ENCODE measurements at regions not wholly inside any gene's neighbourhood (a gene's known extent, or its start where the extent isn't known, plus 50 kb on each side); places are given as distances from the start of the nearest gene placed in this dataset.

DNA sequence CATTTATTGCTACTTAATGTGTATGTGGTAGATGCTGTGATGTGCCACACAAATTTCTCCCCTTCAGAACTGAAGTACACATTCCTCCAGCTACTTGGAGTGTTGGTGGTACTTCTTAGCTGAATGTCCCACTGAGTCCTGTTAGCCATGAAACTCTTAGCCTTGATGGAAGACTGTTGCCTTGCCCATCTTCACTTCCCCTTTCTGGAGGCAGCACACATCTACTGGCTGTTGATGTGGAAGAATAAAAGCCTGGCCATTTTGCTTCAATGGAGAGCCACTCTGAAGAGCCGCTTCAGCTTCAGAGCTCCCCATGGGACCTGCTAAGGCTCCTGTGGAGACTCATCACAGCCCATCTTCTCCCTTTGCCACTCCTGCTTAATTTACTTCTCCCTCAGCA, 157.7 kb upstream of the PITX2 start:
- no peak for DNase-seq

DNA sequence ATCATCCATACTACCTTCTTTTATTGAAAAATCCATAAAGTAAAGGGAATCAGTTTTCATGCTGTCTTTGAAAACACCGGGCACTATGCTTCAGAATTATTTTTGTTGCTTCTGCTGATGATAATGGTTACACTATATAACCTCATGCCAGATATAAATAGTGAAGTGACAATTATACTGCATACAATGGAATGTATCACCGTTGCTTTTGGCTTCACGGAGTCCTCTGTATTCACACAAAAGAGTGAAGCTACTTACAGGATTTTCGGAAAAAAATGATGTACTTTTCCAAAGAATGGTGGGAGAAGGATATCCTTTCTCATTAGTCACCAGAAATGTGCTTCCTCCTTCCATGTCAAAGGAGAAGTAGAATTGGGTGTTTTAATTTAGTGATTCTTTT, 159.1 kb upstream of the PITX2 start:
- DNase-seq, result no peak

DNA sequence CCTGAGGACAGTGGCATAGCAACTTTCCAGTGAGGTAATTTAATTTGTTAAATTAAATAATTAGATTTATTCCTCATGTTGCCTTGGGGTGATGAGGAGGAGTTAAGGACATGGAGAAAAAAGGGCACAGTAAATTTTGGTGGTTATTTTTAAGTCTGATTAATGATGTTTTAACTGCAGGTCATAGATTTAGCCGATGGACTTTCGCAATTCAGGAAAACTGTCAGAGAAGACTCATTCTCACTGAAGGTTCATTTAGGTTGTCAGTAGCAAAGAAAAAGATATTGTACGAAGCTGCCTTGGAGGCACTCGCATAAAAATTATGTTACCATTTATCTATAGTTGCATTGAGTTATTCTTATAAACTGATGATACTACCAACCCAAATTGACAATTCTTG, 164.2 kb upstream of the PITX2 start:
- DNase-seq, result no peak

DNA sequence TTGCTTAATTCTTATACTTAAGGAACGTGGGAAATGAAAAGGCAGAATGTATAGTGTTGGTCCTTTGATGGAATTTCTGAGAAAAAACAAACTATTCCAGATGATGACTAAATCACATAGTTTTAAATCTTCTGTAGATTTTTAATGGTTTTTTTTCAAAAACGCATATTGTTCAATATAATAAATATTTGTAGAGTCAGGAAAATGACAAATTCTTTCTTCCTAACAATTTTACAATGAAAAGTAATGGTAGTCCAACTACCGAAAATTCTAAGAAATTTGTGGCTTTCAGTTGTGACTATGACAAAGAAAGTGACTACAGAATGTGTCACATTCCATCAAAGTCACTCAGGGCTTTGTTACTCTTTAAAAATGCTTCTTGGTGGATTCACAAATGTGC, 164.8 kb upstream of the PITX2 start:
- DNase-seq, result no peak

DNA sequence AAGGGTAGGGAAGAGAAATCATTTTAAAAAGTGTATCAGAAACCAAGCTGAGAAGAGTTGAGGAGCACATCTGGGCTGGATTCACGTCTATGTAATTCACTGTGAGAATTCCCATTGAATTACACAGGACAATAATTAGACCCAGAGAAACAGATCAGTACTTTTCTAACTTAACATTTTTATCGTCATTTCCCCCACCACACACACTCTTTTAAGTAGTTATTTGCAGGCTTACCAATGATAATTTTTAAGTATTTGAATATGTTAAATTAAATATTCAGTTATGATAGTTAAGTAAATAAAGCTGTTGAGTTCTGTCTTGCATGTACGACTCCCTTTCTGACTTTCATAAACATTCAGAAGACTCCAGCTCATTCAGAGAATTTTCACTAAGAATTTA, 165.4 kb upstream of the PITX2 start:
- DNase-seq, result no peak

DNA sequence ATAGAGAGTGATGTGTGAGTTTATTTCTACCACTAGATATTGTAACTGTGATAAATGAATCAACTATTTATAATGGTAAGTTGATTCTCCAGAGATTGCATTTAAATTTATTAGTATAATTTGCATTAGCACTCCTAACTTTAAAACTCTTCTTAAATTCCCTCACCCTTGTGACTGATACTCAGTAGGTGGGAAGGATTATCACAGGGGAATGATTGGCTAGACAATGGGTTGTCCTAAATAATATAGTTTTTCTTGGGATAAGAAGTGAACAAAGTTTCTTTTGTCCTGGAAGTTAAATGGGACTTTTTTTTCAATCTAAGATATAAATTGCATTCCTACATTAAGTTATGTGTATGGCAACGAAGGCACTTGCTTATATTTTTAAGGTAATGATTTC, 169.2 kb upstream of the PITX2 start:
- DNase-seq, result no peak

DNA sequence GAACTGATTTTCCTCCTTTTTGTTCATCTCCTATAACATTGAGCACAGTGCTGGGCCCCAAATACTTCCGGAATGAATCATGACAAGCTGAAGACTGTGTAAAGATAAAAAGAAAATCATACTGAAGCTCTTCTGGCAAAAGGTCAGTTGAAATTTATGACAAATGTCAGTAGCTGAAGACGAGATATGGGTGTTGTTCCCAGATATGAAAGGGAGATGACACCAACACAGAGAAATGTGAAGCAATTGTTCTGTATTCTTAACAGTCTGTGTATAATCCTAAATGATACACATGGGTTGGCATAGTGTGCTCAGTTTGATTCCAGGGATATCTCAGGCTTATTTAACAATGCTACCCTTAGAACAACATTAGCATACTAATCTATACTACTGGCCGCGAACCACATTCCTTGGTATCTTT, 170.5 kb upstream of the PITX2 start:
- no peak for DNase-seq

DNA sequence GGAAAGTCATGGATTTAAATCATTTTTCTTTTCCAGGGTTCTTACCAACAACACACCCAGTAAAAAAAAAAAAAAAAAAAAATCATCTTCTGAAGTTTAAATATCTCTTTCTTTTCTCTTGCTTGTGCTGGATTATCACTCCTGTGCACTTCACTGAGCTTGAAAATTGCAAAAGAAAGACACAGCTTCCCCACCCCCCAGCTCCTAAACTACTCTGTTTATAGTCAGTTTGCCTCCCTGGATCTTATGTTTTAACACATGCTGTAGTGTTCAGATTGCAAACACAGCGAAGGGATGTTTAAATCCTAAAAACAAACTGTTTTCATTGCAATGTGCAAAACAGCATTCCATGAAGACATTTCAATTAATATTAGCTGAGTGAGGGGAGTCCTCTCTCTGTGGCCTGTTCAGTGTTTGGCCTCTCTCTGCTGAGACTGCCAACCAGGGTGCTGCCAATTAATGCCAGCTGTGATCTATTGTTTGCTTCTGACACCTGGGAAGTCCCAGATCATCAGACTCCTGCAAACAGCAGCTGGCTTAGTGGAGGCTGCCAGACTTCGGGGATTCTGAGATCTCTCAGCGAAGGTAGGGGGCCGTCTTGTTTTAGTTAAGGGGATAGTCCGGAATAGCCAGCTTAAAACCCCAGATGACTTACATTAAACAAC, 171.1 kb upstream of the PITX2 start:
- no peak for DNase-seq

DNA sequence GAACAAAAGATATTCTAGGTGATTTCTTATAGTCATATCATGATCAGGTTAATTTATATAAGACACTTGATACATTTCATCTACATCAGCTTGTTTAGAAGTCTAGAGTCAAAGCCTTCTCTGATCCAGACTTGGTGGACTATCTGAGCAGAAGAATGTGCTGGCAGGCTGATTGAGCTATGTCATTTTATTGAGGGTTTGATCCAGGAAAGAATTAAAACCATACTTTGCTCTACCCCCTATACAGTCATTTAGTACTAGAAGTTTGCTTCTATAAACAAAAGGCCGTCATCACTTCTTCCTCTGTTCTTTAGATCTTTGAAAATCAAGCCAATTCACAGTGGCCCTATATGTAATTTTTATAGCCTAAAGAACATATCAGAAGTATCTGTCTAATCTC, 173.1 kb upstream of the PITX2 start:
- DNase-seq, result no peak

DNA sequence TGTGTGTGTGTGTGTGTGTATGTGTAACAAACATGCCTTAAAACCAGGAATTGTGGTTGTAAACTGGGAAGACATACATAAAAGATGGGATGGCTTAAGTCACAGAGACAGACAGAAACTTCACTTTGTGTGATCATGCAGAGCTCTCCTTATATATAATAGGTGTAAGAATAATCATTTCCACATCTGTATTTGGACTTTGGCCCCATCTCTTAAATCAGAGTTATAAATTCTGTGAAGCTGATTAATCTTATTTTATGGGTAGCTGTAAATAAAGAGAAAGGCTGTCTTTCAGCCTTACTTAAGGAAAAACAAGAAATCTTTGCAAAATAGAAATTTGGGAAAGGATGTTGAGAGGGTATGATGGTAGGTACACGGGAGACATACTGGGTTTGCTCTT, 174.6 kb upstream of the PITX2 start:
- no peak for DNase-seq

DNA sequence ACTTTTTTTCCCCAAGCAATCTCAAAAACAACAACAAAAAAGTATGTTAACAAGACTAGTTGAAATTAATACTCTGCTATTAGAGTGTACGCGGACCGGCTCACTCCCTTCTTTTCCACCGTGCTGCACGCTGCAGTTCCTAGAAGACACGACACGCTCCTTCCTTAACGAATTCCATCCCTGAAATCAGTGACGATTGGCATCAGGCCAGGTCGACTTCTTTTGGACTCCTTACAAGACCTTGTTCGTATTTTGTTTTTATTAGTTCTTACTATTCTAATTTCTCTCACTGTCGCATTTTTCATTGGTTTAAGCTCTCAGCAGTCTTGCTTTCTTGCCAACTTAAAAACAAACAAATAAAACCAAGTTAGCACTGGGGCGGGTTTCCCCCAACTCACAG, 175.8 kb upstream of the PITX2 start:
- DNase-seq, result no peak

DNA sequence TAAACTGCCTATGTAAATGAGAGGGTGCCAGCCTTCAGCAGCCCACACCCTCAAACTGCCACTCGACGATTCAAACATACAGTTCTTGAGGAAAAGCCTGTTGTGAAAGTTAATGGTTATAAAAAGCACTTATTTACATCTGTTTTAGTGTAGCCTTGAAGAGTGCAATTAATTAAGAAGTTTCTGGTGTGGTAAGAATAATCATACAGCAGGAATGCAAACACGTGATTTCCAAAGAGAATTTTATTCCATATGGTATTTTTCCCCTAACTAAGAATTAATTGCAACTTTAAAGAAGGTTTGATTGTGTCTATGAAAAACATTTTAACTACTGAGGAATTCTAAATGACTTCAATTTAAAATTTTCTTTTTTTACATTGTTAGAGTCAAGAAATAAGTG, 176.3 kb upstream of the PITX2 start:
- no peak for DNase-seq

DNA sequence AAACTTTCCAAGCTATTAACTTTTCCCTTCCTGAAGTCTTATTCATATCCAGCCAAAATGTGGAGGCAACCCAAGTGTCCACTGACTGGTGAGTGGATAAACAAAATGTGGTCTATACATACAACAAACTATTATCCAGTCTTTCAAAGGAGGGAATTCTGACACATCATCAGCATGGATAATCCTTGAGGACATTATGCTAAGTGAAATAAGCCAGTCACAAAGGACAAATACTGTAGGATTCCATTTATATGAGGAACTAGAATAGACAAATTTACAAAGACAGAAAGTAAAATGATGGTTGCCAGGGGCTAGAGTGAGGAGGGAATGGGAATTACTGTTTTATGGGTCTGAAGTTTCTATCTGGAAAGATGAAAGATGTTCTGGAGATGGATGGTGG, 178.7 kb upstream of the PITX2 start:
- DNase-seq, result no peak

DNA sequence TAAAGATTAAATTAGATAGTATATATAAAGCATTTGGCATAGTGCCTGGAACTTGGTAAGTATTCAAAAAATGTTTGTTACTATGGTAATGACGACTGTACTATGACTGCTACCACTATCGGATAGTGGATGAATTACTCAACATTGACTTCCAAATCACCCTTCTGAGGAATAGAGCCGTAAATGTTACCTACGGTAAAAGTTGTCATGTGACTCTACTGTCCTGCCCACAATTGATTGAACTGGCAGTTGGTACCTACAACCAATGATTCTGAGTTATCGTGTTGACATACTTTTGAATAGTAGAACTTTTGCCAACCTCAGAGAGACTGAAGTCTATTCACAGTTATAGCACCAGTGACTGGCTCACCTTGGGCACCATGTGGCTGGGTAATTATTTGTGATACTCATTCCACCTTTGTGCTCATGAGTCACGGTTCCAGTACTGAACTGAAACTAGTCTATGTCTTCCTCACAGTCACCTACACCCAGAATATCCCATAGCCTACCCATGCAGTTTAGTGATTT, 185.5 kb upstream of the PITX2 start:
- DNase-seq, result no peak

DNA sequence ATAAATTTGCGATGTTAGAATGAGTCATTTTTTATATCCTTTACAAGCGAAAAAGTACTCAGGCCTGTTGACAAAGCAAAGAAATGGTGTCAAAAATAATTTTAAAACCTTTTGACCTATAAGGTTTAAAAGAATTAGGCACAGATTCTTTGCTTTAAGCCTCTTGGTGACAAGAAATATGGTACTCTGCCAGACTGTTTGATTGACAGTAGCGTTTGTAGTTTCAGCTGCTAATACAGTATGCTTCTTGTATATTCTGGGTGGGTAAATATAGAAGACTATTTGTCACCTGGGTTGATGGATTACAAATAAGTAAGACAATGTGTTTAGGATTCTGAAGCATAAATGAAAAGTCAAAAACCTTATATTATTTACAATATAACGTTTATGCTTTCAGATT, 193.1 kb upstream of the PITX2 start:
- DNase-seq, result no peak

DNA sequence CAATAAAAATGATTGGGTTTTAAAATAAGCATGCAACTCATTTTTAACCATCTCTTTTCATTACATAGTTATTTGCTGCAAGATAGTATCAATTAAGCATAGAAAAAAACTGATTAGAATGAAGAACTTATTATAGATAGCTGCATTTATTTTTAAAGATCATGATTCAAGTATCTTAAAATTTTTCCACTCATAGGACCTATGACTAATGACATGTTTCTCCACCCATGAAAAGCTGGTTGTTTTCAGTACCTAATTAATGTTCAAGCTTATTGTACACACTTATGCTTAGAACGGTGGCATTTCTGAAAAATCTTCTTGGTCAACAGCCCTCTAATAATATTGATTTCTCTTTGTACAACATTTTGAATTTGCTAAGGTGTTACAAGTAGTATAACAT, 193.5 kb upstream of the PITX2 start:
- DNase-seq, result no peak

DNA sequence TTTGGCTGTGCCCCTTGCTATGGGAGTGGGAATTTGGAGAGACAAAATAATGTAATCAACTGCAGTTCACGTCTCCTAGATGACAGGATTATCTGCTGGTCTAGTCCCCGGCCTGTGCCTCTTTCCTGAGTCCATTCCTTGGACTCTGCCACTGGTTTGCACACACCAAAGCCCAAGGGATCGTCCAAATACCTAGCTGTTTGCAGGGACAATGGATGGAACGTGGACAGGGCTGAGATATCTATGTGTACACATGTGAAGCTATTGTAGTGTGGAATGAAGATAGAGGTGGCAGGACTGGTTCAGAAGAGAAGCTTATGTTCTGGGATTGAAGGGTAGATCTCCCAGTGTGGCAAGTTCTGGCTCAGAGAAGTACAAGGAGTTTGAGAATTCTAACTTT, 198.3 kb upstream of the PITX2 start:
- DNase-seq, result no peak

DNA sequence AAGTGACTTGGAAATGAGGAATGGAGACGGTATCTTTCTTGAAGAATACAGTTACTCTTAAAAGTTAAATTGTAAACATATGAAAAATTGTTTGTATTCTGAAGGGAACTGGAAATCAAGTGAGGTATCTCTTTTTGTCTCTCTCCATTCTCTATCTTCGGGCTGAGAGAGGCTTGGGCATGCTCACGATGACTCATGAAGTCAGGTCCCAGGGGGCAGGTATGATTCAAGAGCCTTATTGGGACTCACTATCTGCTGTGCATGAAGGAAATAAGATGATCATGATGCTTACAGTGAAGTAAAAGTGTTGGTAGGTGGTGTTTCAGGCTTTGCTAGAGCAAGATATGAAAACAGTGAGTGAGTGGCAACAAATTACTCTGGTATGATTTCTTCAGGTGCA, 200.4 kb upstream of the PITX2 start:
- DNase-seq, result no peak

DNA sequence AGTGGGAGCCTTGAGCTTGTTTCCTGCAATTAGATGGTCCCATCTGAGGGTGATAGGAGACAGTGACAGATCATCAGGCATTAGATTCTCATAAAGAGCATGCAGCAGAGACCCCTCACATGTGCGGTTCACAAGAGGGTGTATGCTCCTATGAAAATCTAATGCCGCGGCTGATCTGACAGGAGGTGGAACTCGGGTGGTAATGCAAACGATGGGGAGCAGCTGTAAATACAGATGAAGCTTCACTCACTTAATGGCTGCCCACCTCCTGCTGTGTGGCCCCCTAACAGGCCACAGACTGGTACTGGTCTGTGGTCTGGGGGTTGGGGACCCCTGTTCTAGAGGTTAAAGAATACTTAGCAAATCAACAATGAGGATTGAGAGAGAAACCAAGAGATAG, 201.5 kb upstream of the PITX2 start:
- no peak for DNase-seq

DNA sequence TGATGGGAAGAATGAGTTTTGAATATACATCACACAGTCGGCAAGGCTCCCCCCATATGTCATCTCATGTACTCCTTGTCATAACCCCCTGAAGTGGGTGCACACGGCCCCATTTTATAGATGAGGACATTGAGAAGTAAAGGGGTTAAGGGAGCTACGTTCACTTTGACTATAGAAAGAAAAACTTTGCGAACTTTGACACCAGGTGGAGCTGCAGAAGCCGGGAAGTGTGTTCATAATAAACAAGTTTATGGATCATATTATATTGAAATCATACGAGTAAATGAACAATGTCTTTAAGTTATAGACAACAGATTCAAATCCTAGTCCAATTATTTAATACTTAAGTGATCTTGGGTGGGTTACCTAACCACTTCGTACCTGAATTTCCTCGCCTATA, 203.8 kb upstream of the PITX2 start:
- DNase-seq, result no peak

DNA sequence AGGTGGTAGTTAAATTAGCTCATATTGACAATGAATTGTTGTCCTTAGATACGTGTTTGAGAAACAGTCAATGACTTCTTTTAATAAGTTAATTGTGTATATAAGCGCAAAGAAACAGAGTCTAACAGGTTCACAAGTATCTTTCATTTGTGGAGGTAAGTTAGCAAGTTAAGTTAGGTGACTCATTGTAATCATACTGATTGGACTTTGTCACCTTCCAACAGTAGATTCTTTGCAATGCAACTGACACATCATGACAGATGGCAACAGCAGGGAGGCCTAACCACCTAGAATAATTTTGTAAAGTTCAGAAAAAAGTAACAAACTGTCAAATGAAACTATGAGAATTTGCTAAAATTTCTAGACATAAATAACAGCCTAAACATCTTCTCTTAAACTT, 207.6 kb upstream of the PITX2 start:
- no peak for DNase-seq

DNA sequence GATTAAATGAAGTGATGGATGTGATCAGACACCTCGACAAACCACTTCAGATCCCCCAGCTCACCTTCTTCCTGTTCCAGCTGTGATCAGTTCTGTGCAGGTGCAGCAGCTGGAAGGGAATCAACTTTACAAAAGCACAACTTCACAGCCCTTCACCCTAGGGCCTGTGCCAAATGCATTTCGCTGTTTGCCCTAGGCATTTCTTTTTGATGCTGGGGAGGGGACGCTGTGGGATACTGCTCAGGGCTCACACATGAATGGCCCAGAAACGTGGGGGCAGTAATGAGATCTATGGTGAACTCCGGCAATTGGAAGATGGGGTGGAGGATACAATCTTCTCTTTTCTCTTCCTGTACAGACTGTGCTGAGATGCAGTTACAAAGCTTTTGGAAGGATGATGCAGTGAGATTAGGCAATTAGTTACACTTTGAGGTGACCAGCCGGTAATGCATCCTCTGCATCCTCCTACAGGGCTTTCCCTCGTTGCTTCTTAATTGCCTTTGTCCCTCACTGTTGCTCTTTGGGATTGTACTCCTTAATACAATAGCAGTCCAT, 215.1 kb upstream of the PITX2 start:
- no peak for DNase-seq

DNA sequence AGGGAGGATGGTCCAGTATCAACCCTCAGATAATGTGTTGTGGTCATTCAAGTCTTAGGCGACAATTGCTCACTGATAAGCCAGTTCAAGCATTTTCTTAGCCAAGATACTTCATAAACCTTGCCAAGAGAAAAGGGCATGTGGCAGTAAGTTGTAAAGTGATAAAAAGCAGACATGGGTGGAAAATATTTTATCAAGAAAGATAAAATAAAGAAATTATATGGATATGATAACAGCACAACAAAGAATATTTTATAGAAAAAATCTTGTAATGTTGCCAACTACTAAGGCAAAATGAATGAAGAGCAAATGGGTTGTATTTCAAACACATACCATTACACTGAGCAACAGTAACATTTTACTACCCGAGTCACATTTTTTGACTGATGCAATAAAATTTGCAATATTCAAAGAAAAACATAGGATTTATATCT, 217.4 kb upstream of the PITX2 start:
- no peak for DNase-seq

DNA sequence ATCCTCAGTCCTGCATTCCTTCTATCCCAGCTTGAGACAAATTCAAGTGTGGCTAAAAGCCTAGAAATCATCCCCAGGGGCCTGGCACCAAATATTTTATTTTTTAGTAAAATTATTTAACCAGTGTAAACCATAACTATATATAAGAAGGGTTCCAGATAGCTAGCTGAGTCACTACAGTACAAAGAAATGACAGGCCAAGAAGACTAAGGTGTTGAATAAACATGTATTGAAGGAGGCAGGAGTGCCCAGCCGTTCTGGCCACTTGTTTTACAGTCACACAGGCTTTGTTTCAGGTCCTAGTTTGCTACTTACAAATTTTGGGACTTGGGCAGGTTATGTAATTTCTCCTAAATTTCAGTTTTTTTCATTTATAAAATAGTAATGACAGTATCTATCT, 225.9 kb upstream of the PITX2 start:
- DNase-seq, result no peak

DNA sequence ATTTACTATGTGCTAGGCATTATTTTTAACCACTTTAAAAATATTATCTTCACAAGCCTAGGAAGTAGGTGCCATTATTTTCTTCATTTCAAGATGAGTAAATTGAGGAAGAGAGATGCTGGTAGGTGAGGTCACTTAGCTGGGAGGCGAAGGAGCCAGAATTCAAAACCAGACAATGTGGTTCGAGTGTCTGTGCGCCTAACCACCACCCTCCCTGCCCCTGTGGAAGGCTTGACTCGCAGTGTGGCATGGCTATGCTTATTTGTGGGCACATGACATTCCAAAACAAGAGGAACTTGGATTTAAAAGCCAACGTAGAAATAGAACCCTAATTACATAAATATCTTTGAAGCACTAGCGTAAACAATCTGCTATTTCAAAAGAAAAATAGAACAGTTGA, 226.6 kb upstream of the PITX2 start:
- DNase-seq, result no peak
